GM19372 (cell line): ENCODE measurements at regions not wholly inside any gene's neighbourhood (a gene's known extent, or its start where the extent isn't known, plus 50 kb on each side); places are given as distances from the start of the nearest gene placed in this dataset.
A peak's percentile ranks its signal among the peaks of the same experiment; 100 is the strongest.

Experiments
- ATAC-seq: cut with Tn5 transposase; IDR thresholded peaks from one replicate; pipeline ENCODE4 v1.9.1; 2021; ENCODE audit warnings: mild to moderate bottlenecking, low read depth, moderate library complexity; ENCODE audit not compliant: unreplicated experiment

GRCh38 chr10:120982507-120982906 lies 131.3 kb downstream of the WDR11 start:
- no peak for ATAC-seq

DNA sequence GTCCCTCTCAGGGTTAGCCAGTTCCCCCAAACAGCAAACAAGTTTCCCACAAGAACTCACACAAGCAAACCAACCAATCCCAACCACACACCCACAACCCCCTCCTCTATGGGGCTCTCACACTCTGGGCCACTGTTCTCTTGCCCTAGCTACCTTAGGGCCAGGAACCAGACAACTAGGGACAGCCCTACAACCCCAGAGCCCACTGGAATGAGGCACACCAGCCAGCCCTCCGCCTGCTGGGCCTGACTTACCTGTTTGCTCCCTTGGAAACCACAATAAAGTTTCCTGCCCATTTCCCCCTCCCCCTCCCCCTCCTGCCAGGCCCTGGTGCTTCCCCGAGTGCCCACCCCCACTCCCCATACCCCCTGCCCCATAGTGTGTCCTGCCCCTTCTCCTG lies 132.6 kb downstream of the WDR11 start:
- no peak for ATAC-seq

DNA sequence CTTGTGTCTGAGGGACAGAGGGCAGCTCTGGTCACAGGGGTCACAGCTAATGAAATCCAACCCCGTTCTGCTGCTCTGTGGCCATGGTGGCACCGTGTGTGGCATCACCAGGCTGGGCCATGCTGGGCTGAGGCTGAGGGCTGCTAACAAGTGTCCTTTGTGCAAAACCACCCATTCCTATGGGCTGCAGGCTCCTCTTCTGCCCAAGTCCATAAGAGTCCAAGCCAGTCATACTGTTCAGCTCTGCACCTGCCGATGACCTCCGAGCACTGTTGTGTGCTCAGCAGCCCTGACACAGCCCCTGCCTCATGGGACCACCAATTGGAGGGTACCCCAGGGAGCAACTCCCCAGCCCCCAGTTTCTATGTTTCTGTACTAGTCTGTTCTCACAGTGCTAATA lies 133.1 kb downstream of the WDR11 start:
- no peak for ATAC-seq

- ATAC-seq = peak; percentile 92
Measured at GRCh38 chr10:120987359-120987758, 136.2 kb downstream of the WDR11 start.

GRCh38 chr10:120988751-120989150 lies 137.6 kb downstream of the WDR11 start:
- no peak for ATAC-seq

DNA sequence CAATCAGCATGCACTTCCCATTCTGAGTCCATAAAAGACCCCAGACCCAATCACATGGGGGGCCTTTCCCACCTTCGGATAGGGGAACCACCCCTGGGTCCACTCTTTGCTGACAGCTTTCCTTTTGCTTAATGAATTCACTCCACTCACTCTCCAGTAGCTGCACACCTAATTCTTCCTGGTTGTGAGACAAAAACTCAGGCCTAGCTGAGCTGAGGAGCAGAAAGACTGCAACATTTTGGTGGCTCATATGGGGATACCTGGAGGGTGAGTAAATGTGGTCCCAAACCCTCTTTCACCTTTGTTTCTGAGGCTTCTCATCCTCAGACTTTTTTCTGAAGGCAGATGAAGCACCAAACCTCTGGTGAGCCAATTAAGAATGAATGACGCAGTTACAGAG lies 138.1 kb downstream of the WDR11 start:
- ATAC-seq = no peak

DNA sequence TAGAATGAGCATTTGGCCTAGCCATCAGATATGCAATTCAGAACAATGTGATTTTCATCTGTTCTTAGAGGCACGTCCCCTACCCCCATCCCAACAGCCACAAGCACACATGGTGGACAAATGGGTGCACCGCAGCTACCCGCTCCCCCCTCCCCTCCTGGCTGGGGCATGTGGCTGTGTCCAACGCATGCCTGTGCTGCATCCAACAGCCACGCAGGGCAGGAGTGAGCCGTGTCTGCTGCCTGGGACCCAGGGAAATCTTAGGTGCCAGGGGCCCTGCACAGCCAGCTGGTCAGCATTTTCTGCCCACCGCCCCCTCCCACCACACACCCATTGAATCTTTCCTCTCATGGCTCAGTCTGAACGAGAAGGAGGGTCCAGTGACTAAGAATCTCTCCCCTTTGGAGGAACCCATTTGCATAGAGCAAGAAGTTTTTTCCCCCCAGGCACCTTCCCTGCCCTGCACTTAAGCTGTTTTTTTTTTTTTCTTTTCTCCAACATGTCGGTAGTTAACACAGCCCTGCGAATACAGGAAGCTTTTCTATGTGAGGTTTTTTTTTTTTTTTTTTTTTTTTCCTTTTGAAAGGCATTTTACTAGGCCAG lies 138.9 kb downstream of the WDR11 start:
- no peak for ATAC-seq

GRCh38 chr10:120990831-120991230 lies 139.7 kb downstream of the WDR11 start:
- no peak for ATAC-seq

DNA sequence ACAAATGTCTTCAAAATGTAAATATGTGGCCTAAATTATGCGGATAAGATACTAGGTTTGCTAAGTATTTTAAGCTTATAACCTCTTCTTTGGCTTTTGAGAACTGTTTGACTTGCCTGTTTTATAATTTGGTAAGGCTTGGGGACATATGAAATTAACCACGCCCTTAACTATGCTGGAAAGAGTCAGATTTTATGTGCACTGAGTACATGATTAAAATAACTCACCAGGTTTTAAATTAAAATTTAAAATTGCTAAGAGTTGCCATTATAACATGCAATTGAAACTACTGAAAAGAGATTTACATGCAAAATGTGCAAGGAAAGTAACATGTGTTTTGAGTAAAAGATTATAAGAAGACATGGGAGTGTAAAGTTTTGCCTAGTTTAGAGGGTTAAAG lies 141.9 kb downstream of the WDR11 start:
- no peak for ATAC-seq

- no peak for ATAC-seq
Measured at GRCh38 chr10:120995768-120996167, 144.6 kb downstream of the WDR11 start.

DNA sequence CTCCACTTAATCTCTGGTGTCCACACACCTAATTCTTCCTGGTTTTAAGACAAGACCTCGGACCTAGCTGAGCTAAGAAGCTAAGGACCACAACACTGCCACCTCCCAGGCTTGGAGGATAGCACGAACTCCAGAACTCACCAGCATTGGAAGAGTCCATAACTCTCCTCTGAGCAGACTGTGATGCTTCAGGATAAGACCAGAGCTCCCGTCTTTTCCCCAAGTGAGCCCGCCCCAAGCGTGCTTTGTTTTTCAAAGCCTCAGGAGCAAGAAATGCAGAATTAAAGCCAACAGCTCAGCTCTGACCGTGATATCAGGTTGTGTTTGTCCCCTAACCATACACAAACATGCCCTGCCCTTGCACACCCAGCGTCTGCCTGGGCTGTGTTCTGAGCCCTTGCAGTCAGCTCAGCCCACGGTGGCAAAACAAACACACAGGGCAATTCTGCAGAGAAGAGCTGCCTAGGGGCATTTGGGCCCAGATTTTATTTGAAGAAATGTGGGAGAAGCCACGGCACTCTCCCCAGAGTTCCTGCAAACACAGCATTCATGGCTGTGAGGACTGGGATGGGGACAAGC lies 145.4 kb downstream of the WDR11 start:
- ATAC-seq = no peak

DNA sequence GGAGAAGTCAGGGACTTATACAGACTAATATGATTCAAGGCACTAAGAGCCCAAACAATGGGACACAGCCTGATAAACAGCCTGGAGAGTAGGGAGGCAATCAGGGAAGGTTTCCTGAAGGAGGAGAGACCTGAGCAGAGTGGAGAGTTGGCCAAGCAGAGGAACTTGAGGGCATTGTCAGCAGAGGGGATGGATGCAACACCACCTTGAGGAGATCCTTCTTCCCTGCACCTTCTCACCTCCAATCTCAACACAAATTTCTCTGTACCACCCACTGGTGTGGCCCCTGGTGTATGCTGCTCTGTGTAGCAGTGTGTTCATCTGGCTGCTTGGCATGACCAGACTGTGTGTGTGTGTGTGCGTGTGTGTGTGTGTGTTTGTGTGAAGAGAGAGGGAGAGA lies 146.2 kb downstream of the WDR11 start:
- ATAC-seq = no peak

GRCh38 chr10:120997756-120998155 lies 146.6 kb downstream of the WDR11 start:
- no peak for ATAC-seq

DNA sequence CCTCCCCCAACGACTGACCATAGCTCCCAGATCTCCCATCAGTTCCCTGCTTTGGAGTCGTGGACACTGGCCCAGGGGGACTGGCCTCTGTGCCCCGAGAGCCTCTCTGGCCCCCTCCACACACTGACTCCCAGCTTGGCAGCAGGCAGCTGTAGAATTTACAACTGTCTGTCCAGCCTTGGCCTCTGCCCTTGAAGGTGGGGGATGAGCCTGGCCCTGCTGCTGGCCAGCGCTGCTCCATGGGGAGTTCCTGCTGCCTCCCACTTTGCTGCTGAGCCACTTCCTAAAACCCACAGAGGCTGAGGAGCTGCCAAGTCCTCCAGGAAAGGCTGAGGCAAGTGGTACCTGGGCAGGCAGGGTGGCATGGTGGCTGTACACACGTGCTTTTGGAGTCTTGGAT lies 147.1 kb downstream of the WDR11 start:
- no peak for ATAC-seq

DNA sequence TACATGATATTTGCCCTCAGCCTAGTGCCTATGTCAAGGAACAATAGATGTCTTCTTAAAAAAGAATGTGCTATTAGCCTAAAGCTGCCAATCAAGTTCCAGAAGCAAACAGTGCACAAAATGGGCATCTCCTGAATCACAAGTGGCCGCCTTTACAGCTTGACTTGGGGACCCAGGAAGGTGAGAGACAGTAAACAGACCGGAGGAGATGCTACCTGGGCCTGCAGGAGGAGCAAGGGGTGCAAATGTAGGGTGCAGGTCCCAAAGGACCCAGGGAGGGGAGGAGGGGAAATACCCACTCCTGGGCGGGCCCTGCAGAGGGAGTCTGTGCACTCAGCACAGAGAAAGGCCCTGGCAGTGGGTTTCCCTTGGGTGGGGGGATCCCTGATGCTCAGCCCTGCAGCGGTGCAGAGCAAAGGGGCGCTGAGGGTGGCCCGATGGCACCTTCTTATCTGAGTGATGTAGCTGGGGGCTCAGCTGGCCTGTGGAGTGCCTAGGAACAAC lies 147.7 kb downstream of the WDR11 start:
- no peak for ATAC-seq

- no peak for ATAC-seq
Measured at GRCh38 chr10:120999868-121000267, 148.7 kb downstream of the WDR11 start.

DNA sequence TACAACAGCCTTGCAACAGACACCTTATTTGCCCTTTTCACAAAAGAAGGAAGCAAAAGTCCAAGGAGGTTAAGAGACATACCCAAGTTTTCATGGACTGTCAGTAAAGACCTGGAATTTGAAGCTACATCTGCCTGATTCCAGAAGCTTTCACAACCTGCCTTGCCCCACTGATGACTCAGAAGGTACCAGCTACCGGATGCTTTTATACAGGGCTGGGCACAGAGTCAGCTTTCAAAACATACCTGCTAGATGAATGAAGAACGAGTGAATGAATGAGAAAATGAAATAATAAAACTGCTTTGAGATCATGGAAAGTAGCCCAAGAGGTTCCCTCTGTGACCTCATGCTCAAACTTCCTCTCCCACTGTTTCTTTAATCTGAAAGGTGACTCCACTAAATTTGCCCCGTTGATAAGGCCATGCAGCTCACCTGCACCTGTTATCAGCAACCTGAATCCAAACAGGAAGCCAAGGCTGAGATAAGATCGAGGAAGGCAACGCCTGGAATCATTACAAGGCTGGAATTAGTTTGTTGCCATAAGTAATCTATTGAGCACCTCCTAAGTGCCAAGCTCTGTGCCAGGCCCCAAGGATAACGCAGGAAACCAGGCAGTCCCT lies 151.5 kb downstream of the WDR11 start:
- no peak for ATAC-seq

- no peak for ATAC-seq
Measured at GRCh38 chr10:121005948-121006587, 154.9 kb downstream of the WDR11 start.

DNA sequence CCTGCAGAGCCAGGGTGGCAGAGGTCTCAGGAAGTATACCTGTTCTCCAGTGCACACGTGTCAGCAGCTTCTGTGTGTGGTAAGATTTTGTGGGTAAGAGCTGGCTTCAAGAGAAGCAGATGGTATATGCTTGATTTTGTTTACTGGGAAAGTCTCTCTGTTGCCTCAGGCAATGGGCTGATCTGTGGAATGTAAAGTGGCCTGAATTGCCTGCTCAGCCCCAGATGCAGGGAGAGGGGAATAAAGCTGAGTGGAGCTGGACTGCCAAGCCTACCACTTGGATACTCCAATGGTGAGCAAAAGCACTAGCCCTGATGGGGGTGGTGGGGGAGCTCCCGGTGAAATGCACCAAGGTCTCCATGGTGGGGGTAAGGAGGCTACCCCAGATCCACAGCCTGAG lies 156.1 kb downstream of the WDR11 start:
- no peak for ATAC-seq

DNA sequence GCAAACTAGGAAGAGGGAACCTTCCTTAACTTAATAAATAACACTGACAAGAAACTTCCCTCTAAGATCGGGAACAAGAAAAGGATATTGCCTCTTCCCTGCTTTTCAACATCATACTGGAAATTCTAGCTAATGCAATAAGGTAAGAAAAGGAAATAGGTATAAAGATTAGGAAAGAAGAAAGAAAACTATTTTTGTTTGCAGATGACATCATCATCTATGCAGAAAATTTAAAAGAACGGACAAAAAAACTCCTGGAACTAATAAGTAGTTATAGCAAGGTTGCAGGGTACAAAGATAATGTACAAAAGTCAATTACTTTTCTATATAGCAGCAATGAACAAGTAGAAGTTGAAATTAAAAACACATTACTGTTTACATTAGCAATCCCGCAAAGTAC lies 164.8 kb downstream of the WDR11 start:
- ATAC-seq = no peak

DNA sequence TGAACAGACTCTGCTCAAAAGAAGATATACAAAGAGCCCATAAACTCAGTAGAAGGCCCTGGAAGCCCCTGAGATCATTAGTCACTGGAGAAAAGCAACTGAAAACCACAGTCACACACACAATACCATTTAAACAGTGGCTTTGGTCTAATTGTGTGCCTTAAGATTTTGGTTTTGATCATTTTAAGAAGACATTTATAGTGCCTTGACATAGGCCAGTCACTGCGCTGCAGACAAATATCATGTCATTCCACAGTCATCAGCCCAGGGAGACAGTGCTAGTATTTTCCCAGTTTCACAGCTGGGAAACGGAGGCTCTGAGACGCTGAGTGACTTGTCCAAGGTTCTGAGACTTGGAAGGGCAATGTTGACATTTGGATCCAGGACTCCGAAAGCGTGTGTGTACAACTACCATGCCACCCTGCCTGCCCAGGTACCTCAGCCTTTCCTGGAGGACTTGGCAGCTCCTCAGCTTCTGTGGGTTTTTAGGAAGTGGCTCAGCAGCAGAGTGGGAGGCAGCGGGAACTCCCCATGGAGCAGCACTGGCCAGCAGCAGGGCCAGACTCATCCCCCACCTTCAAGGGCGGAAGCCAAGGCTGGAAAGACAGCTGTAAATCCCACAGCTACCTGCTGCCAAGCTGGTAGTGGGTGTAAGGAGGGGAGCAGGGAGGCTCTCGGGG lies 173.9 kb downstream of the WDR11 start:
- no peak for ATAC-seq
